KMS-11 (cell line): ENCODE measurements at regions not wholly inside any gene's neighbourhood (a gene's known extent, or its start where the extent isn't known, plus 50 kb on each side); places are given as distances from the start of the nearest gene placed in this dataset.

Experiments
- H2AFZ ChIP-seq: fragments of 200-600 bp; sonication (generic); 2 replicates; pipeline ENCODE4 v1.6.1; 2016; ENCODE audit warnings: antibody characterized with exemption, mixed run types, low read depth
- H3K27ac ChIP-seq: fragments of 200-600 bp; sonication (generic); 2 replicates; pipeline ENCODE4 v1.6.1; 2016; ENCODE audit warnings: mild to moderate bottlenecking, mixed run types
- H3K27me3 ChIP-seq: fragments of 200-600 bp; sonication (generic); 2 replicates; pipeline ENCODE4 v1.6.1; 2017; ENCODE audit warnings: mild to moderate bottlenecking, low read depth, mixed run types, moderate library complexity; ENCODE audit not compliant: insufficient read depth
- H3K36me3 ChIP-seq: fragments of 200-600 bp; sonication (generic); 2 replicates; pipeline ENCODE4 v1.6.1; 2017; ENCODE audit warnings: mild to moderate bottlenecking, mixed run types; ENCODE audit not compliant: insufficient read depth
- H3K4me1 ChIP-seq: fragments of 200-600 bp; sonication (generic); 2 replicates; pipeline ENCODE4 v1.6.1; 2016; ENCODE audit warnings: mild to moderate bottlenecking, low read depth, mixed run types; ENCODE audit not compliant: poor library complexity, severe bottlenecking
- H3K4me2 ChIP-seq: fragments of 200-600 bp; sonication (generic); 2 replicates; pipeline ENCODE4 v1.7.0; 2016; ENCODE audit warnings: mild to moderate bottlenecking, mixed run types
- H3K4me3 ChIP-seq: fragments of 200-600 bp; sonication (generic); IDR thresholded peaks from 2 replicates; pipeline ENCODE4 v1.6.1; 2017; ENCODE audit warnings: low read depth, low read length, mixed read lengths; ENCODE audit not compliant: insufficient read depth
- H3K79me2 ChIP-seq: fragments of 200-600 bp; sonication (generic); 2 replicates; pipeline ENCODE4 v1.6.1; 2016; ENCODE audit warnings: low read depth, mixed run types; ENCODE audit not compliant: insufficient read depth
- H3K9ac ChIP-seq: fragments of 200-600 bp; sonication (generic); 2 replicates; pipeline ENCODE4 v1.6.1; 2016; ENCODE audit warnings: mild to moderate bottlenecking, mixed run types
- H4K20me1 ChIP-seq: fragments of 200-600 bp; sonication (generic); 2 replicates; pipeline ENCODE4 v1.6.1; 2016; ENCODE audit warnings: mild to moderate bottlenecking, mixed run types; ENCODE audit not compliant: insufficient read depth
- TF ChIP-seq, protein P1 (sequence below): fragments of 200-600 bp; sonication (generic); conservative IDR thresholded peaks from 2 replicates; pipeline ENCODE4 v1.6.1; 2017; ENCODE audit warnings: low read depth, mild to moderate bottlenecking, antibody characterized with exemption, low read length, moderate library complexity, mixed read lengths

GRCh38 chr2:59956981-59957380, 596.5 kb downstream of the BCL11A start:
- TF ChIP-seq, protein P1, sequence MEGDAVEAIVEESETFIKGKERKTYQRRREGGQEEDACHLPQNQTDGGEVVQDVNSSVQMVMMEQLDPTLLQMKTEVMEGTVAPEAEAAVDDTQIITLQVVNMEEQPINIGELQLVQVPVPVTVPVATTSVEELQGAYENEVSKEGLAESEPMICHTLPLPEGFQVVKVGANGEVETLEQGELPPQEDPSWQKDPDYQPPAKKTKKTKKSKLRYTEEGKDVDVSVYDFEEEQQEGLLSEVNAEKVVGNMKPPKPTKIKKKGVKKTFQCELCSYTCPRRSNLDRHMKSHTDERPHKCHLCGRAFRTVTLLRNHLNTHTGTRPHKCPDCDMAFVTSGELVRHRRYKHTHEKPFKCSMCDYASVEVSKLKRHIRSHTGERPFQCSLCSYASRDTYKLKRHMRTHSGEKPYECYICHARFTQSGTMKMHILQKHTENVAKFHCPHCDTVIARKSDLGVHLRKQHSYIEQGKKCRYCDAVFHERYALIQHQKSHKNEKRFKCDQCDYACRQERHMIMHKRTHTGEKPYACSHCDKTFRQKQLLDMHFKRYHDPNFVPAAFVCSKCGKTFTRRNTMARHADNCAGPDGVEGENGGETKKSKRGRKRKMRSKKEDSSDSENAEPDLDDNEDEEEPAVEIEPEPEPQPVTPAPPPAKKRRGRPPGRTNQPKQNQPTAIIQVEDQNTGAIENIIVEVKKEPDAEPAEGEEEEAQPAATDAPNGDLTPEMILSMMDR = no peak
- Histone ChIP-seq H3K27ac (no peak overlapping the region), H3K4me2 (no peak overlapping the region), H3K27me3 (no peaks in the 10 kb centered on the region), H3K79me2 (no peaks in the 10 kb centered on the region), H3K36me3 (no peaks in the 10 kb centered on the region), H3K4me1 (no peaks in the 10 kb centered on the region), H3K4me3 (no peak overlapping the region), H2AFZ (no peak overlapping the region), H4K20me1 (no peaks in the 10 kb centered on the region), H3K9ac (no peak overlapping the region)

- Histone ChIP-seq H3K4me2 (no peak overlapping the region), H4K20me1 (no peaks in the 10 kb centered on the region), H3K79me2 (no peaks in the 10 kb centered on the region), H2AFZ (no peak overlapping the region), H3K27me3 (no peaks in the 10 kb centered on the region), H3K36me3 (no peaks in the 10 kb centered on the region), H3K4me3 (no peak overlapping the region), H3K27ac (no peak overlapping the region), H3K9ac (no peak overlapping the region), H3K4me1 (no peaks in the 10 kb centered on the region)
- TF ChIP-seq, protein P1 = no peak
These were observed 605.4 kb downstream of the BCL11A start for GRCh38 chr2:59947917-59948541.

DNA sequence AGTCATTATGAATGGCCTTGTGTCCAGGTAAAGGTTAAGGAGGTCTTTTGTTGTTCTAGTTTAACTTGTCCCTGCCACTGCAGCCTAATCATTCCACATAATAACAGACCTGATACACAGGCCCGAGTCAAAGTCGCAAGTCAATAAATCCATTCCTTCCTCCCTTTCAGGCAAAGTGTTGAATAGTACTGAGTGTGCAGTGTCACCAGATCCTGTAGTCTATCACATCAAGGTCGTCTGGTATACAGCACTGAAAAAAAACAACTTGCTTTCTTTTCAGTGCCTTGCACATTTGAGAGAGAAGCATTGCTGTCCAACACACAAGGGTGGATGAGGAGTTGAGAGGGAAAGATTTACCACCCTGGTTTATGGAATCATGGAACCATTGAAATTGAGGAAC, 606.2 kb downstream of the BCL11A start:
- no peaks in the 10 kb centered on the region for H3K4me1 ChIP-seq
- TF ChIP-seq, protein P1 = no peak
- no peak overlapping the region for H3K4me2 ChIP-seq
- H3K79me2 ChIP-seq = no peaks in the 10 kb centered on the region
- H3K4me3 ChIP-seq = no peak overlapping the region
- H4K20me1 ChIP-seq = no peaks in the 10 kb centered on the region
- H3K36me3 ChIP-seq = no peaks in the 10 kb centered on the region
- no peak overlapping the region for H3K27ac ChIP-seq
- no peak overlapping the region for H2AFZ ChIP-seq
- no peak overlapping the region for H3K9ac ChIP-seq
- no peaks in the 10 kb centered on the region for H3K27me3 ChIP-seq

DNA sequence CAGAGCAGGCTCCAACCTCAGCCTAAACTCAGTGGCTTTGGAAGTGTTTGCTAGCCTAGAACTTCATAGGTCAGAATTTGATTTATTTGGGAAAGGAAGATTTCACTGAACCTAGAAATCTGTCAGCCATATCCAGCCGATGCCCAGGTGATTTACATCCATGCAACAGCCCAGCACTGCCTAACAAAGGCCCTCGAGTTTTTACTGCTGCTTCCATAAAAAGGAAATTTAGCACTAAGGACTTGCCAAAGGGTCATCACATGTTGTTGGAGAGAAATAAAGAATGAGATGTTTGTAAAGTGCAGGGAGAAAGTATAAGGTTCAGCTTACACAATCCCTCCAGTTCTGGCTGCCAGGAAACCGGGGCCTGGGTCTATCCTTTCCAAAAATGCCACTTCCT, 614.2 kb downstream of the BCL11A start:
- Histone ChIP-seq H3K9ac (no peak overlapping the region), H2AFZ (no peak overlapping the region), H3K4me1 (no peaks in the 10 kb centered on the region), H3K79me2 (no peaks in the 10 kb centered on the region), H3K27ac (no peak overlapping the region), H3K4me2 (no peak overlapping the region), H4K20me1 (no peaks in the 10 kb centered on the region), H3K27me3 (no peaks in the 10 kb centered on the region), H3K36me3 (no peaks in the 10 kb centered on the region), H3K4me3 (no peak overlapping the region)
- TF ChIP-seq, protein P1 = no peak
